Endothelial cell (in vitro differentiated cells): ENCODE measurements at regions not wholly inside any gene's neighbourhood (a gene's known extent, or its start where the extent isn't known, plus 50 kb on each side); places are given as distances from the start of the nearest gene placed in this dataset.

Source experiments
- DNase-seq: peaks from one replicate; pipeline ENCODE4 v3.0.0; 2021; ENCODE audit warnings: low spot score
- H3K27ac Mint-ChIP-seq: one replicate; pipeline ENCODE4 v1.8.0; 2021; ENCODE audit warnings: mixed read lengths, inconsistent platforms; ENCODE audit not compliant: unreplicated experiment
- H3K27me3 Mint-ChIP-seq: one replicate; pipeline ENCODE4 v1.8.0; 2021; ENCODE audit warnings: mild to moderate bottlenecking, moderate library complexity, mixed read lengths, inconsistent platforms; ENCODE audit not compliant: unreplicated experiment
- H3K36me3 Mint-ChIP-seq: one replicate; pipeline ENCODE4 v1.8.0; 2021; ENCODE audit warnings: mild to moderate bottlenecking, low read depth, mixed read lengths, inconsistent platforms; ENCODE audit not compliant: unreplicated experiment
- H3K4me1 Mint-ChIP-seq: one replicate; pipeline ENCODE4 v1.8.0; 2021; ENCODE audit warnings: mild to moderate bottlenecking, mixed read lengths, inconsistent platforms; ENCODE audit not compliant: unreplicated experiment
- H3K4me3 Mint-ChIP-seq: one replicate; pipeline ENCODE4 v1.8.0; 2021; ENCODE audit warnings: mild to moderate bottlenecking, mixed read lengths, inconsistent platforms; ENCODE audit not compliant: unreplicated experiment
- H3K9me3 Mint-ChIP-seq: one replicate; pipeline ENCODE4 v1.8.0; 2021; ENCODE audit warnings: mixed read lengths, inconsistent platforms; ENCODE audit not compliant: unreplicated experiment
- TF ChIP-seq, protein P1 (sequence below): fragments of 200-600 bp; sonication (generic); IDR thresholded peaks from one replicate; pipeline ENCODE4 v1.5.0; 2021; ENCODE audit warnings: antibody characterized with exemption; ENCODE audit not compliant: unreplicated experiment

DNA sequence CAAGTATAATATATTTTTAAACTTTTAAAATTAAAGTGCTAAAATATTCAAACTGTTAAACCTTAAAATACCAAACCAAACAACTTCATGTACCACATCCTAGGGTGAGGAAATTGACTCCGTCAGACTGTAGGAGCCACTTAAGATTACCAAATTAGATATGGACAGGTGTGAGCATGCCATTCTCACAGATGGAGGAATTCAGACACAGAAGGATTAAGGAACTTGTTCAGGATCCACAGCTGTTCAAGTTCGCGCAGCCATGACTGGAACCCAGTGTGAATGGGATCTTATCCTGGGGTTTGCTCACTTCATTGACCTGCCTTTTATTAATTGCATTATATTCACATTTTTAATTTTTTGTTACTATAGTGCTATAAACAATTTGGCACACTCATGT lies 224.9 kb upstream of the PCDH7 start:
- Mint-ChIP-seq H3K27me3 (no peaks in the 10 kb centered on the region), H3K27ac (no peak overlapping the region), H3K4me3 (no peak overlapping the region), H3K36me3 (no peaks in the 10 kb centered on the region), H3K9me3 (no peaks in the 10 kb centered on the region), H3K4me1 (no peaks in the 10 kb centered on the region)
- DNase-seq, result no peak
- TF ChIP-seq, protein P1, sequence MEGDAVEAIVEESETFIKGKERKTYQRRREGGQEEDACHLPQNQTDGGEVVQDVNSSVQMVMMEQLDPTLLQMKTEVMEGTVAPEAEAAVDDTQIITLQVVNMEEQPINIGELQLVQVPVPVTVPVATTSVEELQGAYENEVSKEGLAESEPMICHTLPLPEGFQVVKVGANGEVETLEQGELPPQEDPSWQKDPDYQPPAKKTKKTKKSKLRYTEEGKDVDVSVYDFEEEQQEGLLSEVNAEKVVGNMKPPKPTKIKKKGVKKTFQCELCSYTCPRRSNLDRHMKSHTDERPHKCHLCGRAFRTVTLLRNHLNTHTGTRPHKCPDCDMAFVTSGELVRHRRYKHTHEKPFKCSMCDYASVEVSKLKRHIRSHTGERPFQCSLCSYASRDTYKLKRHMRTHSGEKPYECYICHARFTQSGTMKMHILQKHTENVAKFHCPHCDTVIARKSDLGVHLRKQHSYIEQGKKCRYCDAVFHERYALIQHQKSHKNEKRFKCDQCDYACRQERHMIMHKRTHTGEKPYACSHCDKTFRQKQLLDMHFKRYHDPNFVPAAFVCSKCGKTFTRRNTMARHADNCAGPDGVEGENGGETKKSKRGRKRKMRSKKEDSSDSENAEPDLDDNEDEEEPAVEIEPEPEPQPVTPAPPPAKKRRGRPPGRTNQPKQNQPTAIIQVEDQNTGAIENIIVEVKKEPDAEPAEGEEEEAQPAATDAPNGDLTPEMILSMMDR, result no peak

DNA sequence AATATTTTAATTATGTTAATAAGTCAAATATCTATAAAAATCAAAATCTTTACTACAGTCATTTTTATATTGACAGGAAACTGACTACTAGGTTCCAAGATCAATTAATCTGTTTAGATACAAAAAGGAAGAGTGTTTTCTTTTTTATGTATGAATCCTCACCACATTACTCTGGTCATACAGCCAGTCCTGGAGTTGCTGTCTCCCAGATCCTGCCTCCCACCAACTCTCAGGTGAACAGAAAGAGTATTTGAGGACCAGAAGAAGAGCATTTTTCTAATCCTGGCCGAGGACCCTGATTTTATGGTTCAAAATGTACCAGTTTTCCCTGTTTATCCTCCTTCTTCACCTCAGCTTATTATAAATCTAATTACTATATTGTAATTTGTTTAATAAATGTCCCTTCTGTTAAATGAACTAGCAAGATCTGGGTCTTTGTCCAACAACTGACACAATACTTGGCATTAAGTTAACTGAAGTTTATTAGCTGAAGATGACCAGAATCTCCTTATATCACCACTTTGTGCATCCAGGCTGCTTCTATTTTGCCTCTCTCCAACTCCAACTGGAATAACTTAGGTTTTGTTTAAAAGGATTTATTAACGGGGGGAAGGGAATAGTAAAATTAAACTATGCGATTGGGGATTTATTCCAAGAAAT lies 224.4 kb upstream of the PCDH7 start:
- Mint-ChIP-seq H3K4me1 (no peaks in the 10 kb centered on the region), H3K4me3 (no peak overlapping the region), H3K9me3 (no peaks in the 10 kb centered on the region), H3K27me3 (no peaks in the 10 kb centered on the region), H3K36me3 (no peaks in the 10 kb centered on the region), H3K27ac (no peak overlapping the region)
- DNase-seq, result no peak
- TF ChIP-seq, protein P1, result no peak

DNA sequence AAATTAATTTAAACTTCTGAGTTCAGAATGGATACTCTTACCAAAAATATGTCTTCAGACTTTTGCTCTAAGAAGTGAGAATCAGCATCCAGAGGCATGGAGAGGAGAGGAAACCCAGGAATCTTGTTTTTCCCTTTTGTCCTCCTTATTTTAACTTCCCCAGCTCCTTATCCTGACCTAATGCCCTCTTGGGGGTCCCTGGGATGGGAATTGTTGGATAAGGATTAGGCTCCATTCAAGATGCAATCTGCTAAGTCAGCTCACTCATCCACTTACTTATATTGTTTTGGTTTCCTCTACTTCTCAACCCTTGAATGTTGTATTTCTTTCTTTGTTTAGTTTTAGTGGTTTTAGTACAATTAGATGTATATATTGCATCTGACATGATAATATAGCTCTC lies 208.4 kb upstream of the PCDH7 start:
- Mint-ChIP-seq H3K4me3 (no peak overlapping the region), H3K27me3 (no peaks in the 10 kb centered on the region), H3K36me3 (no peaks in the 10 kb centered on the region), H3K4me1 (no peaks in the 10 kb centered on the region), H3K9me3 (no peaks in the 10 kb centered on the region), H3K27ac (no peak overlapping the region)
- TF ChIP-seq, protein P1, result no peak
- DNase-seq, result no peak

DNA sequence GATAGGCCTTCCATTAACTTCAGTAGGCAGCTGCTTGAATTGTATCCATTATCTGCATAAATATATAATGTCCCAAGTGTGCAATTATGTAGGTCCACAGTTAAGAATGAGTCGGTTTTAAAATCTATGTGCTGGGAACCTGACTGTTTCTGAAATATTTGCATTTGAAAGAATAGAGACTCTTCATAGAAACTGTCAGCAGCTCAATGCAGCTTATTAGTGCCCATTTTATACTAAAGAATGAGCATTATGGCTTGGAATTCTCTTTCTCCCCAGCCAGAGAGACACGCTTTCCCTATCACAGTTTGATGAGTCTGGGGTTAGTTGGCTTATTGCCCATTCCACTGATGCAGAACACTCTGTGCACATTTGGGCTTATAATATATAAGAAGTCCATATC lies 202.0 kb upstream of the PCDH7 start:
- Mint-ChIP-seq H3K9me3 (no peaks in the 10 kb centered on the region), H3K27me3 (no peaks in the 10 kb centered on the region), H3K36me3 (no peaks in the 10 kb centered on the region), H3K4me1 (no peaks in the 10 kb centered on the region), H3K4me3 (no peak overlapping the region), H3K27ac (no peak overlapping the region)
- TF ChIP-seq, protein P1, result no peak
- no peak for DNase-seq

DNA sequence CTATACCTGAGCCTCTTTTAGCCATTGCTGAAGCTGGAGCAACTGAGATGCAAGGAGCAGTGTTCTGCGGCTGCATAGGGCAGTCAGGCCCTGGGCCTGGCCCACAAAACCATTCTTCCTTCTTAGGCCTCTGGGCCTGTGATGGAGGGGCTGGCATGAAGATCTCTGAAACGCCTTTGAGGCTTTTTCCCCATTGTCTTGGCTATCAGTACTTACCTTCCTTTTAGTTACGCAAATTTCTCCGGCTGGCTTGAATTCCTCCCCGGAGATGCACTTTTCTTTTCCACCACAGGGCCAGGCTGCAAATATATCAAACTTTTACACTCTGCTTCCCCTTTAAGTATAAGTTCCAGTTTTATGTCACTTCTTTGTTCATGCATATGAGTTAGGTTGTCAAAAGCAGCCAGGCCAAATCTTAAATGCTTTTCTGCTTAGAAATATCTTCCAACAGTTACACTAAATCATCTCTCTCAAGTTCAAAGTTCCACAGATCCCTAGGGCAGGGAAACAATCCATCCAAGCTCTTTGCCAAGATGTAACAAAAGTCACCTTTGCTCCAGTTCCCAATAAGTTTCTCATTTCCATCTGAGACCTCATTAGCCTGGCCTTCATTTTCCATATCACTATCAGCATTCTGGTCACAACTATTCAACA lies 194.4 kb upstream of the PCDH7 start:
- no peak for DNase-seq
- Mint-ChIP-seq H3K36me3 (no peaks in the 10 kb centered on the region), H3K4me1 (no peaks in the 10 kb centered on the region), H3K27me3 (no peaks in the 10 kb centered on the region), H3K4me3 (no peak overlapping the region), H3K9me3 (peaks cover 3% of the 10 kb centered on the region), H3K27ac (no peak overlapping the region)
- TF ChIP-seq, protein P1, result no peak
